ENCODE measurements at regions not wholly inside any gene's neighbourhood (a gene's known extent, or its start where the extent isn't known, plus 50 kb on each side); places are given as distances from the start of the nearest gene placed in this dataset.

GRCh38 chr1:37294529-37294928, 179.9 kb upstream of the ZC3H12A start:
- WGBS, 2 donors = 42 to 49% methylated on average over 6 of the region's 6 CpGs
- DNase-seq = no peak
- Histone ChIP-seq H3K27me3 (peaks cover 0 to 5% of the 10 kb centered on the region in 2 donors), H3K27ac (no peak overlapping the region), H3K4me3 (no peak overlapping the region), H3K9me3 (no peaks in the 10 kb centered on the region), H3K4me1 (no peaks in the 10 kb centered on the region), H3K36me3 (replicated peaks in 1 of 2; ENCODE audit: insufficient read depth in 1 of 2, low read depth in 2 of 2) (no peaks in the 10 kb centered on the region)
- no peak for ATAC-seq
- intact Hi-C loops (cut with DNase I) = no loop called here
- TF ChIP-seq POLR2A (IDR thresholded peaks at IDR 0.05) (no peak), CTCF (IDR thresholded peaks at IDR 0.05) (no peak)

GRCh38 chr1:37298769-37299168, 175.6 kb upstream of the ZC3H12A start:
- intact Hi-C loops (cut with DNase I) = no loop called here
- 38 to 53% methylated on average over 6 of the region's 6 CpGs for WGBS, 2 donors
- H3K4me3 ChIP-seq = no peak overlapping the region
- DNase-seq (no peak), ATAC-seq (no peak)
- no peaks in the 10 kb centered on the region for H3K36me3 ChIP-seq (replicated peaks in 1 of 2; ENCODE audit: insufficient read depth in 1 of 2, low read depth in 2 of 2)
- H3K4me1 ChIP-seq = no peaks in the 10 kb centered on the region
- no peak overlapping the region for H3K27ac ChIP-seq
- TF ChIP-seq POLR2A (IDR thresholded peaks at IDR 0.05) (no peak), CTCF (IDR thresholded peaks at IDR 0.05) (no peak)
- H3K27me3 ChIP-seq = no peaks in the 10 kb centered on the region
- no peaks in the 10 kb centered on the region for H3K9me3 ChIP-seq

- no peaks in the 10 kb centered on the region for H3K9me3 ChIP-seq
- WGBS, 2 donors = 70 to 77% methylated on average over 5 of the region's 5 CpGs
- intact Hi-C loops (cut with DNase I) = no loop called here
- no peak for TF ChIP-seq POLR2A (IDR thresholded peaks at IDR 0.05)
- TF ChIP-seq CTCF (IDR thresholded peaks at IDR 0.05) = no peak
- no peak for DNase-seq
- H3K4me1 ChIP-seq = no peaks in the 10 kb centered on the region
- H3K36me3 ChIP-seq (replicated peaks in 1 of 2; ENCODE audit: insufficient read depth in 1 of 2, low read depth in 2 of 2) = no peaks in the 10 kb centered on the region
- H3K27me3 ChIP-seq = no peaks in the 10 kb centered on the region
- no peak overlapping the region for H3K27ac ChIP-seq
- no peak for ATAC-seq
- no peak overlapping the region for H3K4me3 ChIP-seq
These were observed 175.2 kb upstream of the ZC3H12A start for GRCh38 chr1:37299216-37299615.

GRCh38 chr1:37303884-37304574, 170.4 kb upstream of the ZC3H12A start:
- H3K9me3 ChIP-seq = no peaks in the 10 kb centered on the region
- H3K4me3 ChIP-seq = no peak overlapping the region
- no peaks in the 10 kb centered on the region for H3K36me3 ChIP-seq (replicated peaks in 1 of 2; ENCODE audit: insufficient read depth in 1 of 2, low read depth in 2 of 2)
- DNase-seq (no peak), ATAC-seq (no peak)
- 55 to 73% methylated on average over 3 of the region's 3 CpGs for WGBS, 2 donors
- no peaks in the 10 kb centered on the region for H3K27me3 ChIP-seq
- H3K4me1 ChIP-seq = no peaks in the 10 kb centered on the region
- TF ChIP-seq CTCF (IDR thresholded peaks at IDR 0.05) (no peak), POLR2A (IDR thresholded peaks at IDR 0.05) (no peak)
- intact Hi-C loops (cut with DNase I) = no loop called here
- no peak overlapping the region for H3K27ac ChIP-seq

- no peak overlapping the region for H3K4me3 ChIP-seq
- no peak for TF ChIP-seq CTCF (IDR thresholded peaks at IDR 0.05)
- no peak for TF ChIP-seq POLR2A (IDR thresholded peaks at IDR 0.05)
- no peaks in the 10 kb centered on the region for H3K36me3 ChIP-seq (replicated peaks in 1 of 2; ENCODE audit: insufficient read depth in 1 of 2, low read depth in 2 of 2)
- intact Hi-C loops (cut with DNase I) = no loop called here
- ATAC-seq (no peak), DNase-seq (no peak)
- no peaks in the 10 kb centered on the region for H3K9me3 ChIP-seq
- no peaks in the 10 kb centered on the region for H3K4me1 ChIP-seq
- H3K27me3 ChIP-seq = no peaks in the 10 kb centered on the region
- no peak overlapping the region for H3K27ac ChIP-seq
- 33 to 100% methylated on average over 1 of the region's 1 CpG for WGBS, 2 donors
These were observed 169.3 kb upstream of the ZC3H12A start for GRCh38 chr1:37305108-37305507.

Measured in body of pancreas (tissue), 4 donors.